ENCODE measurements at regions not wholly inside any gene's neighbourhood (a gene's known extent, or its start where the extent isn't known, plus 50 kb on each side); places are given as distances from the start of the nearest gene placed in this dataset.

DNA sequence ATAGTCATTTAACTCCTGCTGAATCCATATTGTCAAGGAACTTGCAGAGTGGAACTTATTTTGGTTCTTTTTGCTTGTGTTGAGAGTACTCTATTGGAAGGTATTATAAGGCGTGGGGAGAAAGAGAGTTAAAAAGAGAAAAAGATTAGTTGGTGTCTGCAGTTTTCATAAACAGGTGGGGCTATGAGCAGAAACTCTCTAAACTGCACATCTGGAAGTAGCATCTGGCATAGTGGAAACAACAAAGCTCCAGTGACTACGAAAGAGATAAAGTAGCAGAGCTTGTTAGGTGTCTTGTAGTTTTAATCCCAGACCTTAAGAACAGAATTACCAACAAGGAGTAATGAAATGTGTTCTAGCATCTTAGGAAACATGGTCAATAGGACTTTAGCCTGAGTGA is 148.8 kb upstream of the SGO1 start:
- Mint-ChIP-seq H3K36me3 (no peaks in the 10 kb centered on the region), H3K27ac (no peak overlapping the region), H3K4me3 (no peak overlapping the region), H3K4me1 (no peaks in the 10 kb centered on the region), H3K27me3 (ENCODE audit: low read depth in 3 of 3) (peaks cover 0 to 6% (median 0%) of the 10 kb centered on the region in 3 donors), H3K9me3 (no peaks in the 10 kb centered on the region)
- DNase-seq: no peak

- H3K9me3 Mint-ChIP-seq: no peaks in the 10 kb centered on the region
- H3K27me3 Mint-ChIP-seq (ENCODE audit: low read depth in 3 of 3): no peaks in the 10 kb centered on the region
- no peak overlapping the region for H3K27ac Mint-ChIP-seq
- no peaks in the 10 kb centered on the region for H3K36me3 Mint-ChIP-seq
- DNase-seq: no peak
- H3K4me3 Mint-ChIP-seq: no peak overlapping the region
- peaks cover 0 to 10% of the 10 kb centered on the region in 2 donors for H3K4me1 Mint-ChIP-seq
These were observed 141.9 kb upstream of the SGO1 start for GRCh38 chr3:20327889-20328288.

GRCh38 chr3:20326541-20326940 is 140.5 kb upstream of the SGO1 start:
- DNase-seq: no peak
- no peaks in the 10 kb centered on the region for H3K9me3 Mint-ChIP-seq
- H3K36me3 Mint-ChIP-seq: no peaks in the 10 kb centered on the region
- H3K27ac Mint-ChIP-seq: no peak overlapping the region
- H3K4me1 Mint-ChIP-seq: peaks cover 0 to 10% of the 10 kb centered on the region in 2 donors
- no peak overlapping the region for H3K4me3 Mint-ChIP-seq
- H3K27me3 Mint-ChIP-seq (ENCODE audit: low read depth in 3 of 3): peaks cover 0 to under 1% (median 0%) of the 10 kb centered on the region in 3 donors

GRCh38 chr3:20325563-20325962 is 139.6 kb upstream of the SGO1 start:
- H3K27ac Mint-ChIP-seq: no peak overlapping the region
- H3K4me1 Mint-ChIP-seq: peaks cover 0 to 10% of the 10 kb centered on the region in 2 donors
- H3K4me3 Mint-ChIP-seq: no peak overlapping the region
- DNase-seq: no peak
- peaks cover 0 to 2% (median 0%) of the 10 kb centered on the region in 3 donors for H3K27me3 Mint-ChIP-seq (ENCODE audit: low read depth in 3 of 3)
- no peaks in the 10 kb centered on the region for H3K9me3 Mint-ChIP-seq
- H3K36me3 Mint-ChIP-seq: no peaks in the 10 kb centered on the region

DNA sequence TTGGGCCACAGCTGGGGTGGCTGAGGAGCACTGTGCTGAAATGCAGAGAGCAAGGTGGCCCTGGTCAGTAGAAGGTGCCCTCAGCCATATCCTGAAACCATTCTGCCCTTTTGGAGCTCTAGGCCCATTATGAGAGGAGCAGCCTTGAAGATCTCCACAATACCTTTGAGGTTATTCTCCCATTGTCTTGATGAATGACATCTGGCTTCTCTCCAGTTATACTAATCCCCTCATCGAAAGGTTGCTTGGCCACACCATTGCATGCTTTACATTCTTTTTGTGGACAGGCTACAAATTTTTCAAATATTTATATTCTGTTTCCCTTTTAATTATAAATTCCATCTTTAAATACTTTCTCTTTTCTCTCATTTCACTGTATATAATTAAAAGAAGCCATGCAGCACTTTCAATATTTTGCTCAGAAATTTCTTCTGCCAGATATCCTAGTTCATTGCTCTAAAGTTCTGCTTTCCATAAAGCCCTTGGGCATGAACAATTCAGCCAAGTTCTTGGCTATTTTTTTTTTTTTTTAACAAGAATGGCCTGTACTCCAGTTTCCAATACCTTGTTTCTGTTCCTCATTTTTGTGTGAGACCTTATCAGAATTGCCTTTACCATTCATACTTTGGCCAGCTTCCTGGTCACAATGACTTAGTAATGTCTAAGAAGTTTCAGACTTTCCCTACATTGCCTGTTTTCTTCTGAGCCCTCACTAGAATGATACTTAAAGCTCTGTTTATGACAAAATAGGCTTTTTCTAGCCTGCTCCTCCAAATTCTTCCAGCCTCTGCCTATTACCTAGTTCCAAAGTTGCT is 138.9 kb upstream of the SGO1 start:
- no peak for DNase-seq
- H3K36me3 Mint-ChIP-seq: no peaks in the 10 kb centered on the region
- H3K27me3 Mint-ChIP-seq (ENCODE audit: low read depth in 3 of 3): peaks cover 0 to 2% (median 0%) of the 10 kb centered on the region in 3 donors
- no peak overlapping the region for H3K4me3 Mint-ChIP-seq
- peaks cover 0 to 10% of the 10 kb centered on the region in 2 donors for H3K4me1 Mint-ChIP-seq
- H3K9me3 Mint-ChIP-seq: no peaks in the 10 kb centered on the region
- H3K27ac Mint-ChIP-seq: no peak overlapping the region

- Mint-ChIP-seq H3K36me3 (no peaks in the 10 kb centered on the region), H3K4me3 (no peak overlapping the region)
These were observed 137.4 kb upstream of the SGO1 start for GRCh38 chr3:20323307-20323927.

DNA sequence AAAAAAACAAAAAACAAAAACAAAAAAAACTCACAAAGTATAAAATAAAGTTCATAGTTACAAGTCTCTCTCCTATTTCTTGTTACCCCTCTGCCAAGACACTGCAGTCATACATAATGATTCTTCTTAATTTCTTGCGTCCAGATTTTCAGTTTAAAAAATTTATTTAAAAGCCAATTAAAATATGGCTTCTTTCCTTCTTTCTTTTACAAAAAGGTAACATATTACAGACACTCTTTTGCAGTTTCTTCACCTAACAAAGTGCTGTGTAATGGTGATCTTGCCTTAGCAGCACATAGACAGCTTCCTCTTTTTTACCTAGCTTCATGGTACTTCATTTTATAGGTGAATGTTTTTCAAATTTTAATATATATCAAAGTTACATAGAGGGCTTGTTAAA is 136.1 kb upstream of the SGO1 start:
- no peak overlapping the region for H3K27ac Mint-ChIP-seq
- H3K4me1 Mint-ChIP-seq: no peaks in the 10 kb centered on the region
- H3K36me3 Mint-ChIP-seq: no peaks in the 10 kb centered on the region
- H3K9me3 Mint-ChIP-seq: peaks cover 0 to 2% (median 0%) of the 10 kb centered on the region in 6 donors
- H3K4me3 Mint-ChIP-seq: no peak overlapping the region
- no peak for DNase-seq
- peaks cover 0 to 2% (median 0%) of the 10 kb centered on the region in 3 donors for H3K27me3 Mint-ChIP-seq (ENCODE audit: low read depth in 3 of 3)

More at GRCh38 chr3:20323307-20323927, 137.4 kb upstream of the SGO1 start:
- peaks cover 0 to 2% (median 0%) of the 10 kb centered on the region in 3 donors for H3K27me3 Mint-ChIP-seq (ENCODE audit: low read depth in 3 of 3)
- H3K27ac Mint-ChIP-seq: no peak overlapping the region
- peaks cover 0 to 9% of the 10 kb centered on the region in 2 donors for H3K4me1 Mint-ChIP-seq
- H3K9me3 Mint-ChIP-seq: no peaks in the 10 kb centered on the region
- no peak for DNase-seq

DNA sequence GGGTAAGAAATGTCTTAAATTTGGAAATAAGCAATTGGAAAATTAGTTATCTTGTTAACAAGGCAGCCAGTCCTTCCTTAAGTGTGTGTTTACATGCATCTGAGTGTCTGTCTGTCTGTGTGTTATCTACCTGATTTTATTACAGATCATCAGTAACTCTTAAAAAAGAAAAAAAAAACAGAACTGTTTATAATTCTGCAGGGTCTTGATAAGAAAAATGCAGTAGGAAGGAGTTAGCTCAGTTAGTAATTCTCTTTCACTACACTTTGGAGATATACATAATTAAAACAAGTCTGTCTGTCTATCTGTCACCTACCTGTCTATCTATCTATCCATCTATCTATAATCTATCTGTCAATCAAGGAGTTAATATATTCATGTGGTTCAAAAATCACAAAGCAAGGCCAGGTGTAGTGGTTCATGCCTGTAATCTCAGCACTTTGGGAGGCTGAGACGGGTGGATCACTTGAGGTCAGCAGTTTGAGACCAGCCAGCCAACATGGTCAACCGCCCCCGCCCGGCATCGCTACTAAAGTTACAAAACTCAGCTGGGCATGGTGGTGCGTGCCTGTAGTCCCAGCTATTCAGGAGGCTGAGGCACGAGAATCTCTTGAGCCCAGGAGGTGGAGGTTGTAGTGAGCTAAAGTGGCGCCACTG is 135.5 kb upstream of the SGO1 start:
- Mint-ChIP-seq H3K27ac (no peak overlapping the region), H3K36me3 (no peaks in the 10 kb centered on the region), H3K4me3 (no peak overlapping the region), H3K9me3 (peaks cover 0 to 2% (median 0%) of the 10 kb centered on the region in 6 donors), H3K4me1 (no peaks in the 10 kb centered on the region), H3K27me3 (ENCODE audit: low read depth in 3 of 3) (peaks cover 0 to 2% (median 0%) of the 10 kb centered on the region in 3 donors)
- DNase-seq: no peak

DNA sequence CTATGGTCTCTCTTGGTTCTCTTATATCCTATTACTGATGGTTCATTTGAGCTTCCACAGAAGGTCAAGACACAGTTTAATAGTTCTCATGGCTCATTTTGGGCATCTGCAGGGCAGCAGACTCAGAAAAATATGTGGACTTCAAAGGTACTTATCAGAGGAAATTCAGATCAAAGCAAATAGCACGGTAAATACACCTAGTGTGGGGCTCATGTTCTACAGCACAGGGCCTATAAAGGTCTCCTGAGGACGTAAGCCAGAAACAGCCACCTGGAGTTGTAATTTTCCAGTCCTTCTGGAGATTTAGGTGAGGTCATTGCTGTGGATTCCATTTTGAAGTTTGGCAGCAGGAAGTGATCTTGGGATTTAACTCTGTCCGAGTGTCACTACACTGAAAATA is 134.5 kb upstream of the SGO1 start:
- DNase-seq: no peak
- Mint-ChIP-seq H3K36me3 (no peaks in the 10 kb centered on the region), H3K4me1 (no peaks in the 10 kb centered on the region), H3K27me3 (ENCODE audit: low read depth in 3 of 3) (peaks cover 0 to 2% (median 0%) of the 10 kb centered on the region in 3 donors), H3K27ac (no peak overlapping the region), H3K9me3 (peaks cover 0 to 2% (median 0%) of the 10 kb centered on the region in 6 donors), H3K4me3 (no peak overlapping the region)

- Mint-ChIP-seq H3K9me3 (peaks cover 0 to 3% (median 0%) of the 10 kb centered on the region in 6 donors), H3K4me1 (no peaks in the 10 kb centered on the region), H3K27me3 (ENCODE audit: low read depth in 3 of 3) (peaks cover 0 to 2% (median 0%) of the 10 kb centered on the region in 3 donors), H3K4me3 (no peak overlapping the region), H3K36me3 (no peaks in the 10 kb centered on the region), H3K27ac (no peak overlapping the region)
- DNase-seq: no peak
These were observed 133.5 kb upstream of the SGO1 start for GRCh38 chr3:20319551-20319950.

DNA sequence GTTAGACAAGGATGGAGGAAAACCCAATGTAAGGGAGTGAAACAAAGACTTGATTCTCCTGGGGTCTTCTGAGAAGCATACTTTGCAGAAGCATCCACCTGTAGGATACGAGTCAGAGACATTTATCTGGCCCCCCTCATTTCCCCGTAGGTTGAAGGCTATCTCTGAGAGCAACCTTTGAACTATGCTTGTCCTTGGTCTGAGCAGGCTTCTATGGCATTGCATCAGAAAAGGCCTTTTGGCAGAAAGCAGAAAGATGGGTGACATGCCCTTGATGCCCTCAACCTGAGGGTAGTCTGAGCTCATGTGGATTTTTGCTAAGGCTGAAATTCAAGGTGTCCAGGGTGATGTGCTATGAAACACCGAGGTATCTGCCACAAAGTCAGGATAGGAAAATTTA is 131.6 kb upstream of the SGO1 start:
- Mint-ChIP-seq H3K27me3 (ENCODE audit: low read depth in 3 of 3) (peaks cover 0 to 2% (median 0%) of the 10 kb centered on the region in 3 donors), H3K4me3 (no peak overlapping the region), H3K36me3 (no peaks in the 10 kb centered on the region), H3K4me1 (peaks cover 0 to 4% of the 10 kb centered on the region in 2 donors), H3K27ac (no peak overlapping the region), H3K9me3 (peaks cover 0 to 3% (median 0%) of the 10 kb centered on the region in 6 donors)
- DNase-seq: no peak

DNA sequence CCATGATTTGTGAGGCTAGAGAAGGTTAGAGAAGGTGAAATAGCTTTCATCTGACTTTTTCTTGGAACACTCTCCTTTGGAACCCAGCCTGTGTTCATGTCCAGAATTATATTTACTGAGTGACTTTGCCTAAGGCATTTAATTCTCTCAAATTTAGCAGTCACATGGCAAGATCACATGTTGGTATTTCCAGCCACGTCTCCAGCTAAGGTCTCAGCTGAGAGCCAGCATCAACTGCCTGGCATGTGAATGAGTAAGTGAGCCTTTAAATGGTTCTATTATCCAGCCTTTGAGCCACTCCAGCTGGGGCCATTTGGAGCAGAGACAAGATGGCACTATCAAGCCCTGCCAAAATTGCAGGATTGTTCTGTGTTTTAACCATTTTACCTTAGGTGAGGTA is 130.2 kb upstream of the SGO1 start:
- H3K27ac Mint-ChIP-seq: no peak overlapping the region

DNA sequence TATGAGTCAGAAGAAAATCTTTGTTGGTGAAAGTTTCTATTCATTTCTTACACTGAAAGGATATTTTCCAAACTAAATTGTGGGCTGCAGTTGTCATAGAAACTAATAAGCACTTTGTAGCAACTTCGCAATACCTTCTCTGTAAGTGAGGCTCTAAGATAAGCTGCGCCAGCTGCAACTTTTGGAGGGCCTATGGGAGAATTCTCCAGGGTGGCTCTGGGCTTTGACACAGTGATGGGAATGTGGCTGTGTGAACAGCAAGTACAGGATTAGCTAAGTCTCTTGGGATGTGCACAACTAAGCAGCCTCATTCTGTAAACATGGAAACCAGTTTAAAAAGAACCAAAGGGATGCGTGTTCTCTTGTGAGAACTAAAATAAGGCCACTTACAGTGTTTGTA is 124.6 kb upstream of the SGO1 start:
- Mint-ChIP-seq H3K36me3 (no peaks in the 10 kb centered on the region), H3K4me3 (no peak overlapping the region), H3K27ac (no peak overlapping the region), H3K27me3 (ENCODE audit: low read depth in 3 of 3) (peaks cover 0 to 1% (median 0%) of the 10 kb centered on the region in 3 donors), H3K9me3 (peaks cover 0 to 3% (median 0%) of the 10 kb centered on the region in 6 donors), H3K4me1 (peaks cover 3 to 10% of the 10 kb centered on the region in 2 donors)
- DNase-seq: no peak

More for the DNA sequence above, 130.2 kb upstream of the SGO1 start:
- Mint-ChIP-seq H3K27me3 (ENCODE audit: low read depth in 3 of 3) (no peaks in the 10 kb centered on the region), H3K4me1 (peaks cover 3 to 10% of the 10 kb centered on the region in 2 donors), H3K4me3 (no peak overlapping the region), H3K36me3 (no peaks in the 10 kb centered on the region), H3K9me3 (peaks cover 0 to 3% (median 0%) of the 10 kb centered on the region in 6 donors)
- no peak for DNase-seq

DNA sequence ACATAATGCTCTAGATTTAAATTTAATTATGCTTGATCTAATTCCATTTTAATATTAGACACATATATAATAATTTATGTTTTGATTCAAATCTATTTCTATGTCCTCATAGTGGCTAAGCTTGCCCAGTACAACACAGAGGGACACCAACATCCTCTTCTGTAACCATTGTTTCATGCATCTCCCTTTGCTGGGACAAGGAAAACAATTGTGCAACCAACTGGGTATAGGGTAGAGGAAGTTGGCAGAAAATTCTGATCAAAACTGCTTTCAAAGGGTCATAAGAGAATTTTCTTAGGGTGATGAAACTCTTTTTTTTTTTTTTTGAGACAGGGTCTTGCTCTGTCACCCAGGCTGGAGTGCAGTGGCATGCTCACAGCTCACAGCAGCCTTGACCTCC is 121.4 kb upstream of the SGO1 start:
- Mint-ChIP-seq H3K4me1 (peaks cover 3 to 4% of the 10 kb centered on the region in 2 donors), H3K36me3 (no peaks in the 10 kb centered on the region), H3K27me3 (ENCODE audit: low read depth in 3 of 3) (peaks cover 0 to 1% (median 0%) of the 10 kb centered on the region in 3 donors), H3K9me3 (peaks cover 0 to 5% (median 0%) of the 10 kb centered on the region in 6 donors), H3K27ac (no peak overlapping the region), H3K4me3 (no peak overlapping the region)
- no peak for DNase-seq
